ENCODE measurements at regions not wholly inside any gene's neighbourhood (a gene's known extent, or its start where the extent isn't known, plus 50 kb on each side); places are given as distances from the start of the nearest gene placed in this dataset.

DNA sequence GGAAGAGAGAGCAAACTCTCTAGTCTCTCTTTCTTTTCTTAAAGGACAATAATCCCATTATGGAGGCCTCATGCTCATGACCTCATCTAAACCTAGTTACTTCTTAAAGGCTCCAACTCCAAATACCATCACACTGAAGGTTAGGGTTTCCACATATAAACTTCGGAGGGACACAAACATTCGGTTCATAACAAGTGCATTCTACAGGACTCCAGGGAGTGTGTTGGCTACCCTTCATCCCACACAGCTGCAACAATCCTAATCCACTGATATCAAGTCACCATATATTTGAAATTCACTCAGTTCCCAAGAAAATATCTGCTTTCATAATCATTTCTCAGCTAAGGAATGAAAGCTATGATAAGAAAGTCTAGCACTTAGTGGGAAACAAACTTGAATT, 265.9 kb upstream of the PLEKHG7 start:
- BruUV-seq (replicated peaks) = no TSS peak
- intact Hi-C loops (cut with micrococcal nuclease) = no loop called here
- Histone ChIP-seq H2AFZ (ENCODE audit: low read depth, low read length, poor library complexity, severe bottlenecking) (no peak overlapping the region), H3K4me3 (replicated peaks in 1 of 2; ENCODE audit: low read depth in 1 of 2, low read length in 2 of 2) (no peak overlapping the region), H3K4me1 (ENCODE audit: control insufficient read depth in 1 of 2, insufficient read depth in 2 of 2, low read length in 2 of 2) (no peaks in the 10 kb centered on the region), H4K20me1 (ENCODE audit: insufficient read depth) (no peaks in the 10 kb centered on the region), H3K9ac (ENCODE audit: low read length) (no peak overlapping the region), H3K36me3 (ENCODE audit: control insufficient read depth in 1 of 2, insufficient read depth in 2 of 2, low read length in 2 of 2) (no peaks in the 10 kb centered on the region), H3K27ac (ENCODE audit: low read depth, low read length) (no peak overlapping the region), H3K27me3 (ENCODE audit: insufficient read depth, low read length) (no peaks in the 10 kb centered on the region), H3K4me2 (ENCODE audit: low read length) (no peak overlapping the region), H3K9me3 (ENCODE audit: control insufficient read depth in 1 of 2, insufficient read depth in 1 of 2, low read depth in 1 of 2, low read length in 2 of 2) (no peaks in the 10 kb centered on the region), H3K9me2 (ENCODE audit: insufficient read depth) (no peaks in the 10 kb centered on the region), H3K79me2 (ENCODE audit: insufficient read depth, low read length) (no peaks in the 10 kb centered on the region)
- TF ChIP-seq EGR1 (IDR thresholded peaks at IDR 0.05; ENCODE audit: low read depth) = no peak
- TF ChIP-seq, protein P1, sequence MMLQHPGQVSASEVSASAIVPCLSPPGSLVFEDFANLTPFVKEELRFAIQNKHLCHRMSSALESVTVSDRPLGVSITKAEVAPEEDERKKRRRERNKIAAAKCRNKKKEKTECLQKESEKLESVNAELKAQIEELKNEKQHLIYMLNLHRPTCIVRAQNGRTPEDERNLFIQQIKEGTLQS (IDR thresholded peaks at IDR 0.05) = no peak
- TF ChIP-seq, protein P2, sequence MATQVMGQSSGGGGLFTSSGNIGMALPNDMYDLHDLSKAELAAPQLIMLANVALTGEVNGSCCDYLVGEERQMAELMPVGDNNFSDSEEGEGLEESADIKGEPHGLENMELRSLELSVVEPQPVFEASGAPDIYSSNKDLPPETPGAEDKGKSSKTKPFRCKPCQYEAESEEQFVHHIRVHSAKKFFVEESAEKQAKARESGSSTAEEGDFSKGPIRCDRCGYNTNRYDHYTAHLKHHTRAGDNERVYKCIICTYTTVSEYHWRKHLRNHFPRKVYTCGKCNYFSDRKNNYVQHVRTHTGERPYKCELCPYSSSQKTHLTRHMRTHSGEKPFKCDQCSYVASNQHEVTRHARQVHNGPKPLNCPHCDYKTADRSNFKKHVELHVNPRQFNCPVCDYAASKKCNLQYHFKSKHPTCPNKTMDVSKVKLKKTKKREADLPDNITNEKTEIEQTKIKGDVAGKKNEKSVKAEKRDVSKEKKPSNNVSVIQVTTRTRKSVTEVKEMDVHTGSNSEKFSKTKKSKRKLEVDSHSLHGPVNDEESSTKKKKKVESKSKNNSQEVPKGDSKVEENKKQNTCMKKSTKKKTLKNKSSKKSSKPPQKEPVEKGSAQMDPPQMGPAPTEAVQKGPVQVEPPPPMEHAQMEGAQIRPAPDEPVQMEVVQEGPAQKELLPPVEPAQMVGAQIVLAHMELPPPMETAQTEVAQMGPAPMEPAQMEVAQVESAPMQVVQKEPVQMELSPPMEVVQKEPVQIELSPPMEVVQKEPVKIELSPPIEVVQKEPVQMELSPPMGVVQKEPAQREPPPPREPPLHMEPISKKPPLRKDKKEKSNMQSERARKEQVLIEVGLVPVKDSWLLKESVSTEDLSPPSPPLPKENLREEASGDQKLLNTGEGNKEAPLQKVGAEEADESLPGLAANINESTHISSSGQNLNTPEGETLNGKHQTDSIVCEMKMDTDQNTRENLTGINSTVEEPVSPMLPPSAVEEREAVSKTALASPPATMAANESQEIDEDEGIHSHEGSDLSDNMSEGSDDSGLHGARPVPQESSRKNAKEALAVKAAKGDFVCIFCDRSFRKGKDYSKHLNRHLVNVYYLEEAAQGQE (IDR thresholded peaks at IDR 0.05; ENCODE audit: low read depth) = no peak
- TF ChIP-seq SRF (IDR thresholded peaks at IDR 0.05; ENCODE audit: low read depth) = no peak
- no peak for ATAC-seq
- RAD21 ChIA-PET (ENCODE audit: low non-redundant PET in 1 of 2, low total read pairs in 2 of 2, uncharacterized antibody in 2 of 2, unreplicated experiment in 2 of 2) = no interaction called here
- POLR2A ChIA-PET = no interaction called here
- CTCF ChIA-PET = no interaction called here
- DNase-seq (ENCODE audit: low read depth, low spot score) = no peak

DNA sequence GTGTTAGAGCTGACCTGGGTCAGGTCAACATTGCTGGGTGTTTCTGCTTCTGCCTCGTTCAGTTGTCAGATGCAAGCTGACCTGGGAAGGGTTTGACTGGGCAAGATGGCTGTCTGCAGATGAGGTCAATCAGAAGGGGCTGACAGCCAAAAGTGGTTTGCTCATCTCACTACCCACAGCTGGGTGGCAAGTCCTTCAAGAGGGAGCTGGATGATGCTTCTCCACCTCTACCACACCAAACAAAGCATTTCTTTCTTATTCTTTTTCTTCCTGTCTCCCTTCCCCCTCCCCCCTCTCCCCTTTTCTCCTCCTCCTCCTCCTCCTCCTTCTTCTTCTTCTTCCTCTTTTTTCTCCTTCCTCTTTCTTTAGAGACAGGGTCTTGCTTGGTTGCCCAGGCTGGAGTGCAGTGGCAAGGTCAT, 268.2 kb upstream of the PLEKHG7 start:
- intact Hi-C loops (cut with micrococcal nuclease) = no loop called here
- H3K27me3 ChIP-seq (ENCODE audit: insufficient read depth, low read length) = no peaks in the 10 kb centered on the region
- no peak overlapping the region for H3K4me3 ChIP-seq (replicated peaks in 1 of 2; ENCODE audit: low read depth in 1 of 2, low read length in 2 of 2)
- H3K9me2 ChIP-seq (ENCODE audit: insufficient read depth) = no peaks in the 10 kb centered on the region
- no TSS peak for BruUV-seq (replicated peaks)
- no peak overlapping the region for H3K27ac ChIP-seq (ENCODE audit: low read depth, low read length)
- ChIA-PET POLR2A (no interaction called here), RAD21 (ENCODE audit: low non-redundant PET in 1 of 2, low total read pairs in 2 of 2, uncharacterized antibody in 2 of 2, unreplicated experiment in 2 of 2) (no interaction called here), CTCF (no interaction called here)
- no peaks in the 10 kb centered on the region for H3K4me1 ChIP-seq (ENCODE audit: control insufficient read depth in 1 of 2, insufficient read depth in 2 of 2, low read length in 2 of 2)
- DNase-seq (ENCODE audit: low read depth, low spot score) = no peak
- H3K9ac ChIP-seq (ENCODE audit: low read length) = no peak overlapping the region
- H2AFZ ChIP-seq (ENCODE audit: low read depth, low read length, poor library complexity, severe bottlenecking) = no peak overlapping the region
- no peaks in the 10 kb centered on the region for H3K36me3 ChIP-seq (ENCODE audit: control insufficient read depth in 1 of 2, insufficient read depth in 2 of 2, low read length in 2 of 2)
- H3K79me2 ChIP-seq (ENCODE audit: insufficient read depth, low read length) = no peaks in the 10 kb centered on the region
- H3K9me3 ChIP-seq (ENCODE audit: control insufficient read depth in 1 of 2, insufficient read depth in 1 of 2, low read depth in 1 of 2, low read length in 2 of 2) = no peaks in the 10 kb centered on the region
- no peak overlapping the region for H3K4me2 ChIP-seq (ENCODE audit: low read length)
- no peaks in the 10 kb centered on the region for H4K20me1 ChIP-seq (ENCODE audit: insufficient read depth)
- ATAC-seq = no peak
- TF ChIP-seq ZFX (IDR thresholded peaks at IDR 0.05) (no peak), ELF1 (IDR thresholded peaks at IDR 0.05; ENCODE audit: borderline replicate concordance, low read depth) (no peak), POLR2A (IDR thresholded peaks at IDR 0.05; ENCODE audit: borderline replicate concordance, extremely low read depth, insufficient read depth, insufficient read length) (no peak), EZH2phosphoT487 (IDR thresholded peaks at IDR 0.05; ENCODE audit: borderline replicate concordance) (no peak), FOSL1 (IDR thresholded peaks at IDR 0.05; ENCODE audit: low read depth) (no peak), SP1 (IDR thresholded peaks at IDR 0.05; ENCODE audit: low read depth) (no peak), EGR1 (IDR thresholded peaks at IDR 0.05; ENCODE audit: low read depth) (no peak), EZH2 (IDR thresholded peaks at IDR 0.05) (no peak), TCF7L2 (IDR thresholded peaks at IDR 0.05; ENCODE audit: borderline replicate concordance, extremely low read depth, insufficient read depth, insufficient read length) (no peak), ZNF274 (IDR thresholded peaks at IDR 0.05; ENCODE audit: low read depth, low read length) (no peak), CBX3 (IDR thresholded peaks at IDR 0.05; ENCODE audit: low read depth) (no peak), CEBPB (IDR thresholded peaks at IDR 0.05; ENCODE audit: low read depth) (no peak), SRF (IDR thresholded peaks at IDR 0.05; ENCODE audit: low read depth) (no peak)
- TF ChIP-seq, protein P3, sequence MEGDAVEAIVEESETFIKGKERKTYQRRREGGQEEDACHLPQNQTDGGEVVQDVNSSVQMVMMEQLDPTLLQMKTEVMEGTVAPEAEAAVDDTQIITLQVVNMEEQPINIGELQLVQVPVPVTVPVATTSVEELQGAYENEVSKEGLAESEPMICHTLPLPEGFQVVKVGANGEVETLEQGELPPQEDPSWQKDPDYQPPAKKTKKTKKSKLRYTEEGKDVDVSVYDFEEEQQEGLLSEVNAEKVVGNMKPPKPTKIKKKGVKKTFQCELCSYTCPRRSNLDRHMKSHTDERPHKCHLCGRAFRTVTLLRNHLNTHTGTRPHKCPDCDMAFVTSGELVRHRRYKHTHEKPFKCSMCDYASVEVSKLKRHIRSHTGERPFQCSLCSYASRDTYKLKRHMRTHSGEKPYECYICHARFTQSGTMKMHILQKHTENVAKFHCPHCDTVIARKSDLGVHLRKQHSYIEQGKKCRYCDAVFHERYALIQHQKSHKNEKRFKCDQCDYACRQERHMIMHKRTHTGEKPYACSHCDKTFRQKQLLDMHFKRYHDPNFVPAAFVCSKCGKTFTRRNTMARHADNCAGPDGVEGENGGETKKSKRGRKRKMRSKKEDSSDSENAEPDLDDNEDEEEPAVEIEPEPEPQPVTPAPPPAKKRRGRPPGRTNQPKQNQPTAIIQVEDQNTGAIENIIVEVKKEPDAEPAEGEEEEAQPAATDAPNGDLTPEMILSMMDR (IDR thresholded peaks at IDR 0.05 in 2 of 3, conservative IDR thresholded peaks at IDR 0.05 in 1 of 3; ENCODE audit: borderline replicate concordance in 1 of 3, insufficient read depth in 1 of 3, low read depth in 2 of 3, low read length in 2 of 3) = no peak
- TF ChIP-seq, protein P4, sequence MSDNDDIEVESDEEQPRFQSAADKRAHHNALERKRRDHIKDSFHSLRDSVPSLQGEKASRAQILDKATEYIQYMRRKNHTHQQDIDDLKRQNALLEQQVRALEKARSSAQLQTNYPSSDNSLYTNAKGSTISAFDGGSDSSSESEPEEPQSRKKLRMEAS (IDR thresholded peaks at IDR 0.05) = no peak

Measured in HCT116 (cell line).